ENCODE measurements at regions not wholly inside any gene's neighbourhood (a gene's known extent, or its start where the extent isn't known, plus 50 kb on each side); places are given as distances from the start of the nearest gene placed in this dataset.

DNA sequence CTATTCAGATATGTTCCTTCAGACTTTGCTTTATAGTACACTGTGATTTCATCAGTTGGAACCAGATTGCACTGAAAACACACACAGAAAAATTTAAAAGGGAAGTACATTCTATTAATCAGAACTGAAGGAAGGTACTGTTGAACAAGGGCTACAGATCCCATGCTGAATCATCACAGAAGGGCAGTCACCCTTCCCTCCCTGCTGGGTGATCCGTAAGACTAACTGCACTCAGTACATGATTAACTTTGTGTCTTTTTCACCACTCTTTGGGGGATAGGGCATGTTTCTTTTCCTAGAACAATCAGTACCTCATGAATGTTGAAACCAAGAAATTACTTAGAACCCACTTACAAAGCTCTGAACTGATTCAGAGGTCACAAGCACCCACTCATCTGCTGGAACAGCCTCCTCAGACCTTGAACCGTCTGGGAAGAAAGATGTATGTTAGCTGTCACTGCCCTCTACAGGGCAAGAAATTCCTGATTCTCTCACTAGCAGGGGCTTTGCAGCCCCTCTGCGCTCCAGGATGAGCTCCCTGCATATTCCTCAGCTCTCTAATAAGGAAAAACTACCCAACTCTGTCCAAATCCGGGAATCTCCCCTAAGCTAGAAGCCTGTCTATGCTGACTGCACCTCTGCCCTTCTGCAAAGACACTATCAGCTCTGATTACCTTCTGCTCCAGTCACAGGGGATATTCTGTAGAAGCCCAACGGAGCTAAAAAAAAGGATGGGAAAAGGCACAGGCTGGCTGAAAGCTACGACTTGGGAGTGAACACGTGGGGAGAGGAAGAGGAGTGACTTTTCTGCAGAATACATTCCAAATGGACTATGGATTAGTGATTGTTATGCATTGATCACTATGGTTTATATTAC, 51.0 kb downstream of the IARS1 start:
- H3K9me3 Mint-ChIP-seq: no peaks in the 10 kb centered on the region

DNA sequence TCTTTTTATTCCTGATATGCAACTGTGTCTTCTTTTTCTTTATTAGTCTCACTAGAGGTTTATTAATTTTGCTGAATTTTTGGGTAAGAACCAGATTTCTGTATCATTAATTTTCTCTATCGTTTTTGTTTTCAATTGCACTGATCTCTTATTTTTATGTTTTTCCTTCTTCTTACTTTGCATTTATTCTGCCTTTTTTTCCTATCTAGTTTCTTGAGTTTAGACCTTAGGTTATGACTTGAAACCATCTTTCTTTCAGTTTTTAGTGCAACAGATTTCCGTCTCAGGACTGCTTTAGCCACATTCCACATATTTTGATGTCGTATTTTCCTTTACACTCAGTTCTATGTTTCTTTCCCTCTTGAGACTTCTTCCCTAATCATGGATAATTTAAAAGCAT, 56.6 kb downstream of the IARS1 start:
- peaks cover 73% of the 10 kb centered on the region for H3K36me3 Mint-ChIP-seq
- no peak overlapping the region for H3K27ac Mint-ChIP-seq
- H3K27ac ChIP-seq (ENCODE audit: low read length): no peak overlapping the region
- no peaks in the 10 kb centered on the region for H3K4me1 Mint-ChIP-seq
- H3K27me3 Mint-ChIP-seq: no peaks in the 10 kb centered on the region
- no peaks in the 10 kb centered on the region for H3K9me3 Mint-ChIP-seq
- DNase-seq (no peak), ATAC-seq (replicated peaks in 1 of 4) (no peak)
- no peaks in the 10 kb centered on the region for H3K9me3 ChIP-seq
- CTCF ChIA-PET: no interaction called here
- WGBS (ENCODE audit: insufficient coverage): no CpG with 5 or more reads among the region's 3 CpGs
- peaks cover 7 to 50% of the 10 kb centered on the region in 2 donors for H3K36me3 ChIP-seq (ENCODE audit: control insufficient read depth in 2 of 2, extremely low read depth in 1 of 2, insufficient read depth in 1 of 2, low read length in 1 of 2)
- no peak overlapping the region for H3K4me3 ChIP-seq (ENCODE audit: control insufficient read depth in 1 of 2, extremely low read depth in 1 of 2, low read length in 1 of 2)
- POLR2A ChIA-PET: no interaction called here
- H3K4me3 Mint-ChIP-seq: no peak overlapping the region
- H3K27me3 ChIP-seq (replicated peaks in 1 of 2; ENCODE audit: control insufficient read depth in 2 of 2, extremely low read depth in 1 of 2, insufficient read depth in 2 of 2, low read length in 1 of 2): no peaks in the 10 kb centered on the region
- no peaks in the 10 kb centered on the region for H3K4me1 ChIP-seq (ENCODE audit: control insufficient read depth in 1 of 2, extremely low read depth in 1 of 2, insufficient read depth in 2 of 2, low read length in 2 of 2)

More for the DNA sequence above, 51.0 kb downstream of the IARS1 start:
- Histone ChIP-seq H3K27me3 (replicated peaks in 1 of 2; ENCODE audit: control insufficient read depth in 2 of 2, extremely low read depth in 1 of 2, insufficient read depth in 2 of 2, low read length in 1 of 2) (no peaks in the 10 kb centered on the region), H3K4me3 (ENCODE audit: control insufficient read depth in 1 of 2, extremely low read depth in 1 of 2, low read length in 1 of 2) (no peak overlapping the region), H3K4me1 (ENCODE audit: control insufficient read depth in 1 of 2, extremely low read depth in 1 of 2, insufficient read depth in 2 of 2, low read length in 2 of 2) (no peaks in the 10 kb centered on the region), H3K36me3 (ENCODE audit: control insufficient read depth in 2 of 2, extremely low read depth in 1 of 2, insufficient read depth in 1 of 2, low read length in 1 of 2) (peaks cover 11 to 96% of the 10 kb centered on the region in 2 donors), H3K9me3 (no peaks in the 10 kb centered on the region), H3K27ac (ENCODE audit: low read length) (no peak overlapping the region)
- no peaks in the 10 kb centered on the region for H3K27me3 Mint-ChIP-seq
- peaks cover 90% of the 10 kb centered on the region for H3K36me3 Mint-ChIP-seq
- CTCF ChIA-PET: no interaction called here
- H3K4me1 Mint-ChIP-seq: no peaks in the 10 kb centered on the region
- DNase-seq (no peak), ATAC-seq (replicated peaks in 1 of 4) (no peak)
- no peak overlapping the region for H3K4me3 Mint-ChIP-seq
- POLR2A ChIA-PET: no interaction called here
- no peak overlapping the region for H3K27ac Mint-ChIP-seq
- WGBS (ENCODE audit: insufficient coverage): 100% methylated on average over 2 of the region's 7 CpGs

- Histone ChIP-seq H3K4me1 (ENCODE audit: control insufficient read depth in 1 of 2, extremely low read depth in 1 of 2, insufficient read depth in 2 of 2, low read length in 2 of 2) (no peaks in the 10 kb centered on the region), H3K27me3 (replicated peaks in 1 of 2; ENCODE audit: control insufficient read depth in 2 of 2, extremely low read depth in 1 of 2, insufficient read depth in 2 of 2, low read length in 1 of 2) (no peaks in the 10 kb centered on the region), H3K9me3 (no peaks in the 10 kb centered on the region), H3K36me3 (ENCODE audit: control insufficient read depth in 2 of 2, extremely low read depth in 1 of 2, insufficient read depth in 1 of 2, low read length in 1 of 2) (peaks cover 7 to 46% of the 10 kb centered on the region in 2 donors), H3K4me3 (ENCODE audit: control insufficient read depth in 1 of 2, extremely low read depth in 1 of 2, low read length in 1 of 2) (no peak overlapping the region), H3K27ac (ENCODE audit: low read length) (no peak overlapping the region)
- no CpG with 5 or more reads among the region's 4 CpGs for WGBS (ENCODE audit: insufficient coverage)
- Mint-ChIP-seq H3K36me3 (peaks cover 69% of the 10 kb centered on the region), H3K27me3 (no peaks in the 10 kb centered on the region), H3K27ac (no peak overlapping the region), H3K4me1 (no peaks in the 10 kb centered on the region), H3K4me3 (no peak overlapping the region), H3K9me3 (no peaks in the 10 kb centered on the region)
- CTCF ChIA-PET: no interaction called here
- DNase-seq: no peak
- ATAC-seq (replicated peaks in 1 of 4): no peak
- POLR2A ChIA-PET: no interaction called here
Measured at GRCh38 chr9:92236465-92236864, 57.0 kb downstream of the IARS1 start.

- H3K4me3 Mint-ChIP-seq: no peak overlapping the region
- no peaks in the 10 kb centered on the region for H3K4me1 Mint-ChIP-seq
- H3K27me3 Mint-ChIP-seq: no peaks in the 10 kb centered on the region
- ChIA-PET POLR2A (interaction anchor here in 1 of 2 donors (0.6 kb wide), 1 partner anchor 1876 kb away, joined by 3 read pairs; no protein-coding TSS in a partner anchor), CTCF (no interaction called here)
- H3K9me3 Mint-ChIP-seq: no peaks in the 10 kb centered on the region
- WGBS (ENCODE audit: insufficient coverage): 100% methylated on average over 4 of the region's 5 CpGs
- H3K4me1 ChIP-seq (ENCODE audit: control insufficient read depth in 1 of 2, extremely low read depth in 1 of 2, insufficient read depth in 2 of 2, low read length in 2 of 2): no peaks in the 10 kb centered on the region
- H3K27me3 ChIP-seq (replicated peaks in 1 of 2; ENCODE audit: control insufficient read depth in 2 of 2, extremely low read depth in 1 of 2, insufficient read depth in 2 of 2, low read length in 1 of 2): no peaks in the 10 kb centered on the region
- H3K27ac ChIP-seq (ENCODE audit: low read length): no peak overlapping the region
- peaks cover 7 to 29% of the 10 kb centered on the region in 2 donors for H3K36me3 ChIP-seq (ENCODE audit: control insufficient read depth in 2 of 2, extremely low read depth in 1 of 2, insufficient read depth in 1 of 2, low read length in 1 of 2)
- DNase-seq (no peak), ATAC-seq (replicated peaks in 1 of 4) (no peak)
- peaks cover 65% of the 10 kb centered on the region for H3K36me3 Mint-ChIP-seq
- no peak overlapping the region for H3K27ac Mint-ChIP-seq
- H3K4me3 ChIP-seq (ENCODE audit: control insufficient read depth in 1 of 2, extremely low read depth in 1 of 2, low read length in 1 of 2): no peak overlapping the region
- H3K9me3 ChIP-seq: no peaks in the 10 kb centered on the region
Measured at GRCh38 chr9:92234514-92234913, 59.0 kb downstream of the IARS1 start.

- no peak overlapping the region for H3K4me3 ChIP-seq (ENCODE audit: control insufficient read depth in 1 of 2, extremely low read depth in 1 of 2, low read length in 1 of 2)
- no peaks in the 10 kb centered on the region for H3K27me3 Mint-ChIP-seq
- H3K36me3 ChIP-seq (ENCODE audit: control insufficient read depth in 2 of 2, extremely low read depth in 1 of 2, insufficient read depth in 1 of 2, low read length in 1 of 2): peaks cover 5 to 25% of the 10 kb centered on the region in 2 donors
- ATAC-seq (replicated peaks in 1 of 4) (no peak), DNase-seq (no peak)
- H3K9me3 ChIP-seq: no peaks in the 10 kb centered on the region
- ChIA-PET CTCF (no interaction called here), POLR2A (no interaction called here)
- no peak overlapping the region for H3K4me3 Mint-ChIP-seq
- no peaks in the 10 kb centered on the region for H3K4me1 Mint-ChIP-seq
- H3K27ac ChIP-seq (ENCODE audit: low read length): no peak overlapping the region
- H3K27ac Mint-ChIP-seq: no peak overlapping the region
- 88% methylated on average over 1 of the region's 1 CpG for WGBS (ENCODE audit: insufficient coverage)
- peaks cover 60% of the 10 kb centered on the region for H3K36me3 Mint-ChIP-seq
- no peaks in the 10 kb centered on the region for H3K27me3 ChIP-seq (replicated peaks in 1 of 2; ENCODE audit: control insufficient read depth in 2 of 2, extremely low read depth in 1 of 2, insufficient read depth in 2 of 2, low read length in 1 of 2)
- no peaks in the 10 kb centered on the region for H3K4me1 ChIP-seq (ENCODE audit: control insufficient read depth in 1 of 2, extremely low read depth in 1 of 2, insufficient read depth in 2 of 2, low read length in 2 of 2)
- peaks cover 0 to 4% (median 2%) of the 10 kb centered on the region in 3 donors for H3K9me3 Mint-ChIP-seq
Measured at GRCh38 chr9:92232190-92232589, 61.3 kb downstream of the IARS1 start.

DNA sequence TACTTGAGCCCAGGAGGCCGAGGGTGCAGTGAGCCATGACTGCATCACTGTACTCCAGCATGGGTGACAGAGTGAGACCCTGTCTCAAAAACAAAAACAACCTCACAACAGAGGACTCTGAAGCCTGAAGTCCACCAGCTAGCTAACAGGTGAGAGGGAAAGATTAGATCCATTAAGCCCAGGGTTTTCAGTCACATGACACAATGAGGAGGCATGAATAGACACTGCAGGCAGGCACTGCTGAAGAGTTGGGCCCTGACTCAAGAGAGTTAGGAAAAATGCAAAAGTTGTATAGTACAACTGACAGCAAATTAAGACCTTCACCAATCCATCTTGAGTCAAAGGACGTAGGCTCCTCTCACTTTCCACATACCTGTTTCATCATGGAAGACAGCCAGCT, 64.9 kb downstream of the IARS1 start:
- peaks cover 3 to 49% of the 10 kb centered on the region in 2 donors for H3K36me3 ChIP-seq (ENCODE audit: control insufficient read depth in 2 of 2, extremely low read depth in 1 of 2, insufficient read depth in 1 of 2, low read length in 1 of 2)
- H3K27me3 Mint-ChIP-seq: no peaks in the 10 kb centered on the region
- H3K4me3 ChIP-seq (ENCODE audit: control insufficient read depth in 1 of 2, extremely low read depth in 1 of 2, low read length in 1 of 2): no peak overlapping the region
- H3K4me1 Mint-ChIP-seq: no peaks in the 10 kb centered on the region
- no peak for ATAC-seq (replicated peaks in 1 of 4)
- CTCF ChIA-PET: no interaction called here
- no peaks in the 10 kb centered on the region for H3K27me3 ChIP-seq (replicated peaks in 1 of 2; ENCODE audit: control insufficient read depth in 2 of 2, extremely low read depth in 1 of 2, insufficient read depth in 2 of 2, low read length in 1 of 2)
- H3K36me3 Mint-ChIP-seq: peaks cover 59% of the 10 kb centered on the region
- DNase-seq: no peak
- no peaks in the 10 kb centered on the region for H3K9me3 ChIP-seq
- peaks cover 0 to 4% (median 2%) of the 10 kb centered on the region in 3 donors for H3K9me3 Mint-ChIP-seq
- POLR2A ChIA-PET: interaction anchor here in 1 of 2 donors (0.7 kb wide), 1 partner anchor 1208 kb away, joined by 3 read pairs; no protein-coding TSS in a partner anchor
- no peak overlapping the region for H3K27ac Mint-ChIP-seq
- WGBS (ENCODE audit: insufficient coverage): 100% methylated on average over 1 of the region's 2 CpGs
- no peaks in the 10 kb centered on the region for H3K4me1 ChIP-seq (ENCODE audit: control insufficient read depth in 1 of 2, extremely low read depth in 1 of 2, insufficient read depth in 2 of 2, low read length in 2 of 2)
- H3K4me3 Mint-ChIP-seq: no peak overlapping the region
- no peak overlapping the region for H3K27ac ChIP-seq (ENCODE audit: low read length)
